ENCODE measurements at regions not wholly inside any gene's neighbourhood (a gene's known extent, or its start where the extent isn't known, plus 50 kb on each side); places are given as distances from the start of the nearest gene placed in this dataset.
"Not testable (repeated sequence)": the region's sequence is repeated elsewhere in the genome, so short reads cannot be mapped to it uniquely, and the experiment has no call there.

DNA sequence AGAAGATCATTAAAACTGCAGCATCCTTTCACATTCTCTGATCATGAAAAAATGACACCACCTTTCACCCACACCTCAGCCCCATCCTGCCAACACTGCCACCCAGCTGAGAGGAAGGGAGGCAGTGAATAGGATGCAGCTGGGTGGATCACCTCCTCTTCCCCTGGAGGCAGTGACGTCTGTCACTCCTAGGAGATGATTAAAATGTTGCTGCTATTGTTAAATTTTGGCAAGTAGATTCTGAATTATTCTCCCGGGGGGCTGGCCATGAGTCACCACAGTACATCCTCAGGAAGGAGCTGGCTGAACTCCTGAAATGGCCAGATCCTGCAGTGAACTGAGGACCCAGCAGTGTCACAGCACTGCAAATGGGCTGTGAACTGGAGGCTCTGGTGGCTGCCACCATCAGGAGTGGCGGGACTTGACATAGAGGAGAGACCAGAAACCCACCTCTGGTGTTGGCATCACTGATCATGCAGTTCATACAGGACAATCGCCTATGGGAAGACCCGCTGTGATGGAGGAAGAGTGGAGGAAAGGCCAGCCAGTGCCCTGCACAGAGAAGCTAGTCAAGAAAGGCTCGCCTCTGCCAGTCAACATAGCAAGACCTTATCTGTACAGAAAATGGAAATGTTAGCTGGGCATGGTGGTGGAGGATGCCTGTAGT is 199.1 kb downstream of the FAM43A start:
- ATAC-seq: no peak

DNA sequence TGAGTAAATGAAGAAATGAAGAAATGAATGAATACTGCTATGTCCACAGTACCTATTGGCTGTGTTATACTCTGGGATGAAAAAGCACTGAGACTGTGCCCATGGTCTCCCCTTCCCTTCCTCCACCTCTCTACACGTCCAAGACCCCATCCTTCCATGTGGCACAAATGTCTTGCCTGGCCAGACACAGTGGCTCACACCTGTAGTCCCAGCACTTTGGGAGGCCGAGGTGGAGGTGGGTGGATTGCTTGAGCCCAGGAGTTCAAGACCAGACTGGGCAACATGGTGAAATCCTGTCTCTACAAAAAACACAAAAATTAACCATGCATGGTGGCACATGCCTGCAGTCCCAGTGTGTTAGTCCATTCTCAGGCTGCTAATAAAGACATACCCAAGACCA is 200.1 kb downstream of the FAM43A start:
- ATAC-seq: no peak

DNA sequence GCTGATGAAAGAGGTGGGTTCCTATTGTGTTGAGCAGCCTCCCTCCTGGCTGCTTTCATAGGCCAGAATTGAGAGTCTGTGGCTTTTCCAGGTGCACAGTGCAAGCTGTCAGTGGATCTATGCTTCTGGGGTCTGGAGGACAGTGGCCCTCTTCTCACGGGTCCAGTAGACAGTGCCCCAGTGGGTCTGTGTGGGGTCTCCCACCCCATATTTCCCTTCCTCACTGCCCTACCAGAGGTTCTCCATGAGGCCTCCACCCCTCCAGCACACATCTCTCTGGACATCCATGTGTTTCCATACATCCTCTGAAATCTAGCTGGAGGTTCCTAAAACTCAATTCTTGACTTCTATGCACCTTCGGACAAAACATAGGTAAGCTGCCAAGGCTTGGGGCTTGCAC is 201.2 kb downstream of the FAM43A start:
- no peak for ATAC-seq

DNA sequence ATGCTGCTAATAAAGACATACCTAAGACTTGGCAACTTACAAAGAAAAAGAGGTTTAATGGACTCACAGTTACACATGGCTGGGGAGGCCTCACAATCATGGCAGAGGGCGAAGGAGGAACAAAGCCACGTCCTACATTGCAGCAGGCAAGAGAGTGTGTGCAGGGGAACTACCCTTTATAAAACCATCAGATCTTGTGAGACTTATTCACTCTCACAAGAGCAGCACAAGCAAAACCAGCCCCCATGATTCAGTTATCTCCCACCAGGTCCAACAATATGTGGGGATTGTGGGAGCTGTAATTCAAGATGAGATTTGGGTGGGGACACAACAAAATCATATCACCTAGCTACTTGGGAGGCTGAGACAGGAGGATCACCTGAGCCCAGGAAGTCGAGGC is 202.4 kb downstream of the FAM43A start:
- not testable (repeated sequence) for ATAC-seq

DNA sequence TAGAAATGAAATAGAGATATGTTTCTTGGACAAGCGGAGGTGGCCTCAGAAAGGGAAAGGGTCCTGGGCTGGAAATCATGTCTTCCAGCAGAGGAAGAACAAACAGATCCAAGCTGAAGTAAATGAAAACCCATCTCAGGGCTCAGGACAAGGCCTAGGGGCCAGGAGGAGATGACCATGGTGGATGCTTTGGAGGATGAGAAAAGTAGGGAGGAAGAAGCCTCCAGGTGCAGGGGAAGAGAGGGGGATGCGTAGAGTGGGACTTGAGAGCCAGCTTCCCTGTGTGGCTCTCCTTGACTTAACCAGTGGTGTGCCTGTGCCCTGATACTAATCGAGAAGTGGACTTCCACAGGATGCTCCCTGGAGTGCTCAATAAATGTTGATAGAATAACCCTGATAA is 203.2 kb downstream of the FAM43A start:
- no peak for ATAC-seq

DNA sequence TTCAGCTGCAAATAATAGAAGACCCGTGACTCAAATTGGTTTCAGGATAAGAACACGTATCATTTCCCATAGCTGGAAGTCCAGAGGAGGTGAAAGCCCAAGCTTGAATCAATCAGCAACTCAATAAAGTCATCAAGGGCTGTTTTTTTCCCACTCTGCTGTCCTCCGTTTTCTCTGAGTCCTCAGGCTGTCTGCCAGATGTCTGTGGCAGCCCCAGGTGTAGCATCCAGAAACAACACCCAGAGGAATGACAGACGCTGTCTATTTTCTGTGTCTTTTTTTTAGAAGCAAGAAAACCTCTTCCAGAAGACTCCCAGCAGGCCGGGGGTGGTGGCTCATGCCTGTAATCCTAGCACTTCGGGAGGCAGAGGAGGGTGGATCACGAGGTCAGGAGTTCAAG is 204.4 kb downstream of the FAM43A start:
- ATAC-seq: no peak

DNA sequence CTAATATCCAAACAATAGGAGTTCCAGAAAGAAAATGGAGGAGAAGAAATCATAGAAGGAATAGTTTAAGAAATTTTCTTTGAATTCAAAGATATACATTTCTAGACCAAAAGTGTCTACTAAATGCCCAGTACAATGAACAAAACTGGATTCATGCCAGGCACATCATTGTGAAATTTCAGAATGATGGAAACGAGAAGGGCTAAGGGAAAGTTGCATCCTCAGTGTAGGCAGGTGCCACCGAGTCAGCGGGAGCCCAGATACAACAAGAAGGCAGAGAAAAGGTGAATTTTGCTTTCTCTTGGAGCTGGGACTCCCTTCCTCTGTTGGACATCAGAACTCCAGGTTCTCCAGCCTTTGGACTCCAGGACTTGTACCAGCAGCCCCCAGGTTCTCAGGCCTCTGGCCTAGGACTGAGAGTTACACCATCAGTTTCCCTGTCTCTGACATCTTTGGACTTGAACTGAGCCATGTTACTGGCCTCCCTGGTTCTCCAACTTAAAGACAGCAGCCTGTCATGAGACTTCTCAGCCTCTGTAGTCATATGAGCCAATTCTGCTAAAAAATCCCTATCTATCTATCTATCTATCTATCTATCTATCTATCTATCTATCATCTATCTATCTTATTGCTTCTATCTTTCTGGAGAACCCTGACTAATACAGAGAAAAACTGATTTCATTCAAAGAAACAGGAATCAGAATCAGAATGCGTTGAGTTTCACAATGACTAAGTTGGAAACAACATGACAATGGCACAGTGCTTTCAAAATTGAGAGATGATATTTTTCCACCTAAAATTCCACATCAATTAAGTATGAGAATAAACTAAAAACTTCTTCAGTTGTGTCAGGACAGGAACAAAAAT is 207.7 kb downstream of the FAM43A start:
- peak in 1 of 2 donors; percentile 36 for ATAC-seq

DNA sequence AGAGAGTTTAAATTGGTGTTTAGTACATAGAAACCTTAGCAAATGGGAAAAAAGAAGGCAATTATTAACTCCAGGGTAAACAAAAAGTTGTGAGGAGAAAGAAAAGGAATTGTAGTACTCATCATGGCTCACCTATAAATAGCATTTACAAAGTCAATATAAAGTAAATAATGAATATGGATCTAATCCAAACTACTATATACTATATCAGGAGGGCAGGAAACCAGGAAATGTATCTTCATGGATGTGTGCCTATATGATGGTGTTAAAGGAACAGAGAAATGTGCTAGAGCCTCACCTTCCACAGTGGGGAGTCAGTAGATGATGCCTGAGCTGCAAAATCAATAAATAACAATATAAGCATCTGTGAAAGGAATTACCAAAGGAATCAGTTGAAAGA is 208.9 kb downstream of the FAM43A start:
- ATAC-seq: no peak

DNA sequence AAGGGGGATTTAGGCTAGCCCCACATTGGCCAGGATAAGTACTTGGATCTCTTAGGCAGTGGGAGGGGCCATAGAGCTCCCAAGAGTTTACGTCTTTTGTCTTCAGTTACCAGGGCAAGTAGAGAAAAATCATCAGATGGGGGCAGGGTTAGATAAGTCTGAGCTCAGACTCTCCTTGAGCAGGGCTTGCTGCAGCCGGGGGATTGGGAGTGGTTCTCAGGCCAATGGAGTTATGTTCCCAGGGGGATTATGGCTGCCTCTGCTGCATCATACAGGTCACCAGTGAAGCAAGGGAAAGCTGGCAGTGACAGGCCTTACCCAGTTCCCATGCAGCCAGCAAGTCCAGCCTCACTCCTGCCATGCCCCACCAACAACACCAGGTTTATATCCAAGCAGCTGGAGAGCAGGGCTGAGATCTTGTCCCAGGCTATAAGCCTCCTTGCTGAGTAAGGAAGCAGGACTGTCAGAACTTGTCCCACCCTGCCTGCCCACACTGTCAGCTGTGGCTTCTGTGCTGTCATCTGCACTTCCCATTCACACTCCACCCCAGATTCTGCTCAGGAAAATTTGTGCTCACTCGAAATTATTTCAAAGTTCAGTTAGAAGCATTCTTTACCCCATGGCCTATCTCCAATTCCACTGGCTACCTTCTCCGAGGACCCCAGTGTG is 215.3 kb downstream of the FAM43A start:
- no peak for ATAC-seq

DNA sequence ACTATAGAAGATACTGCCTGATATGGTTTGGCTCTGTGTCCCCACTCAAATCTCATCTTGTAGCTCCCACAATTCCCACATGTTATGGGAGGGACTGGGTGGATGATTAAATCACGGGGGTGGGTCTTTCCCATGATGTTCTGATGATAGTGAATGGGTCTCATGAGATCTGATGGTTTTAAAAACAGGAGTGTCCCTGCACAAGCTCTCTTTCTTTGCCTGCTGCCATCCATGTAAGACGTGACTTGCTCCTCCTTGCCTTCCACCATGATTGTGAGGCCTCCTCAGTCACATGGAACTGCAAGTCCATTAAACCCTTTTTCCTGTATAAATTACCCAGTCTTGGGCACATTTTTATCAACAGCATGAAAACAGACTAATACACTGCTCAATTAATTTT is 217.8 kb downstream of the FAM43A start:
- ATAC-seq: not testable (repeated sequence)

DNA sequence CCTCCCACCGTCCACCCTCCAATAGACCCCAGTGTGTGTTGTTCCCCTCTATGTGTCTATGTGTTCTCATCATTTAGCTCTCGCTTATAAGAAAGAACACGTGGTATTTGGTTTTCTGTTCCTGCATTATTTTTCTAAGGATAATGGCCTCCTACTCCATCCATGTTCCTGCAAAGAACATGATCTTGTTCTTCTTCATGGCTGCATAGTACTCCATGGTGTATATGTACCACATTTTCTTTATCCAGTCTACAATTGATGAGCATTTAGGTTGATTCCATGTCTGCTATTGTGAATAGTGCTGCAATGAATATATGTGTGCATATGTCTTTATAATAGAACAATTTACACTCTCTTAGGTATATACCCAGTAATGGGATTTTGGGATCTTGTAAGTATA is 219.3 kb downstream of the FAM43A start:
- ATAC-seq: not testable (repeated sequence)

DNA sequence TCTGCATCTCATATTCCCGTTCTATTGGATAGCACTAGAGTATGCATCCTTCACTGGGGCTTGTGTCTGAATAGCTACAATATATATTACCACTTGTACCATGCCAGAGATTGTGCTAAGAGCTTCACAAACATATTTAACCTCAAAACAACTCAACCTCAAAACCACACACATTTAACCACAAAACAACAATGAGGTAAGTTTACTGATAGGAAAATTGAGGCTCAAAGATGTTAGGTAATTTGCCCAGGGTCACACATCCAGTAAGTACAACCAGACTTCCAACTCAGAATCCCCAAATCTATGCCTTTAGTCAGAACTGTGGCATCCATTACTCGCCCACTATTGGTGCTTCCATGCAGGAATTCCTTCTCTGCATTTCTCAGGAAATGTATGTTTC is 220.0 kb downstream of the FAM43A start:
- ATAC-seq: no peak

DNA sequence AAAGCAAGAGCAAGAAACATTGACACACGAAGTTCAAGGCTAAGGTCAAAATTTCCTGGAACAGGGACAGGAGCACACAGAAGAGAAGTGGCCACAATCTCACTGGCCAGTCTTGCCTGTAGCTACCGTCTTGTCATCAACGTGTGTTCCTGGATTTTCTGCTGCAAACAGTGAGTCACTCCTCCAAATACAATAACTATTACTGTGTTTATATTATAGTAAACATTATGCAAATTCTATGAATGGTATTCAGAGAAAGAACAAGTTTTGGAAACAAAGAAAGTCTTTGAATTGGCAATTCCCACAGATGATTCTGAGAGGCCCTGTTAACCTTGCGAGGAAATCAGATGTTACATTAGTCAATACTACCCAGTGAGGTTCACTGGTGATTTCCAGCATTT is 220.5 kb downstream of the FAM43A start:
- no peak for ATAC-seq

DNA sequence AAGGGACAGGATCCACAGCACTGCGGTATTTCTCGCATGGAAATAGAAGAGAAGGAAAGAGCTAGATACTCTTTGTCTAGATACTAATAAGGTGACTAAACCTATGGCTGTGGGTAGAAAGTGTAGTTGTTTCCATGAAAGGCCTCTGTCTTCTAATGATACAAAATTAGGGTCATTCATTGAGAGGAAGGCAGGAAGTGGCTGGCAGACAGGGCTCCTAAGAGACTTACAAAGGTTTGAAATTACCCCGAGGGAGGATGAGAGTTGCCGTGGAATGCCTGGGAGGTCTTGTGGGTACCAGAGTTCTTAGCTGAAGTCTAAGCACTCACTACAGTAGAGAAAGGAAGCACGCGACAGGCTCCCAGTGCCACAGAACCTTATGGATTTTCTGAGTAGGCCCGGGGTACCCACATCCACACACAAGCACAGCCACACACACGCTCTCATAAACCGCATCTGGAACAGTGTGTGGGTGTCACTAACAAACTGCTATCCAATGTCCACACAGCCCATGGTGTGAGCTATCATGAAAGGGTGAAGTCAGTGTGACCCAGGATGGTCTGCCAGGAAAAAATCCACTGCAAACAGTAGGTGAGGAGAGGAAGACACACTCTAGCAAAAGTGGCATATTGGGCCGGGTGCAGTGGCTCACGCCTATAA is 221.4 kb downstream of the FAM43A start:
- no peak for ATAC-seq

DNA sequence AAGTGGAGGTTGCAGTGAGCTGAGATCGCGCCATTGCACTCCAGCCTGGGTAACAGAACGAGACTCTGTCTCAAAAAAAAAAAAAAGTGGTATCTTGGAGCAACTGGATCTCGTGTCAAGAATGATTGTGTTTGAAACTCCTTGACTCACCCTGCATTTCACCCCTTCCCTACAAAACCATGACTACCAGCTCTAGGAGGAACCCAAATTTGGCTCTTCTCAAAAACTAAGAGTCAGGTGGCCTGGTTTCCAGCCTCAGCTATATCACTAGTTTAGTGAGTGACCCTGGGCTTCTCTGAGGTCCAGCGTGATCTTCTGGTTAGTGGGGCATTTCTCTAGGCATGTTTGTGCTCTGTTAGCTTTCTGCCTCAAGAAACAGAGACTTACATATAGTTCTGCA is 222.1 kb downstream of the FAM43A start:
- ATAC-seq: no peak

DNA sequence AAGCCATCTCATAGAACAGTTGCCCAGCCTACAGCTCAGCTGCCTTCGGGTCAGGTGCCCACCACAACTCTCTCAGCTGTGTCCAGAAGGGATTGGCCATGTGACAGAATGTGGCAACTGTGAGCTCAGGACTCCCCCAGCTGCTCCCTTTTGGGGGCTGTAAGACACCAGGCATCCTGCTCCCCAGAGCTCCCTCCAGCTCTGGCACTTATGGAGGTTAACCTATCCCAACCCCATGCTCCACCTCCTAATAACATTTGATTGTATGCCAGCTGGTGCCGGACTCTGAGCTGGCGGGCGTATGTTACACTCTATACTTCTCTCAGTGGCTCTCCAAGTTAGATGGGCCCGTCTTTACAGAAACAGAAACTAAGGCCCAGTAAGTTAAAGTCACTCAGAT is 222.8 kb downstream of the FAM43A start:
- no peak for ATAC-seq

DNA sequence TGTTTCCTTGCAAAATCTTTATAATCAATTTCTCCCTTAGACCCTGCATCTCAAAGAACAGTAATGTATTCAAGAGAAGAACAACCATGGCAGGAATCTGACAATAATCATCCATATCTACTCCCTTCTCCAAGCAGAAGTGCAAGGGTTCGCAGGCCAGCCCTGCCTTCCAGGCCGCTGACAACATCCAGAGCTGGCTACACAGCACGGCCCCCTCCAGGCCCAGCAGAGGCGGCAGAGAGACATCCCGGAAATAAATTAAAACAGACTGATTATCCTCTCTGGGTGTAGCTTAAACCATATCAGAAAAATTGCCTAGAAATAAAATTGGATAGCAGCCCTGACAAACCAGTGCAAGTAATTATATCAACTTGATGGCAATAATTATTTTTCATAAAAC is 223.3 kb downstream of the FAM43A start:
- ATAC-seq: no peak

DNA sequence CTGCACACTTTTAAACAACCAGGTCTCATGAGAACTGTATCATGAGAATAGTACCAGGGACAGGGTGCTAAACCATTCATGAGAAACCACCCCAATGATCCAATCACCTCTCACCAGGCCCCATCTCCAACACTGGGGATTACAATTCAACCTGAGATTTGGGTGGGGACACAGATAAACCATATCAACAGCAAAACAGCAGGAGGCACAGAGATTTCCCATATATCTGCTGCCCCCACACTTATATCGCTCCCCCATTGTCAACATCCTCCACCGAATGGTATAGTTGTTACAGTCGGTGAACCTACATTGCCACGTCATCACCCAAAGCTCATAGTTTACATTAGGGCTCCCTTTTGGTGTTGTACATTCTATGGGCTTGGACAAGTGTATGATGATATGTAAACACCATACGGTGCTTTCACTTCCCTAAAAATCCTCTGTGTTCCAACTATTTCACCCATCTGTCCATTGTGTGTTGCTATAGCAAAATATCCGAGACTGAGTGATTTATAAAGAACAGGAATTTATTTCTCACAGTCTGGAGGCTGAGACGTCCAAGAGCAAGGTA is 224.8 kb downstream of the FAM43A start:
- ATAC-seq: no peak

DNA sequence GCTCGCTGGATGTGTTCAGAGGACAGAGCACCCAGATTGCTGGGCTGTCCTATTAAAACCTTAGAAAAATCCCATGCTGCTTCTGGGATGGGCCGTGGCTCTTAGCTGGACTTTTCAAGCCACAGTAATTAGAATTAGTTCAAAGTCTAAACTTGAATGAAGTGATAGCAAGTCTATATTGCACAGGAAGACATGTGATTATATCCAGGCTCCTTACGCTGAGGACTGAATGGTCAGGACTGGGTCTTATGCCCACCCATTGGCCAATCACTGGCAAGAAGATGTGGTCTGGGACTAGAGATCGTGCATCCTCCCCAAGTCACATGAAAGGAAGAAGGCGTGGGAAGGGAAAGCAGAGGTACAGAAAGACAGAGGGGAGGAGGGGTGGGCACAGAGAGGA is 227.6 kb downstream of the FAM43A start:
- no peak for ATAC-seq

DNA sequence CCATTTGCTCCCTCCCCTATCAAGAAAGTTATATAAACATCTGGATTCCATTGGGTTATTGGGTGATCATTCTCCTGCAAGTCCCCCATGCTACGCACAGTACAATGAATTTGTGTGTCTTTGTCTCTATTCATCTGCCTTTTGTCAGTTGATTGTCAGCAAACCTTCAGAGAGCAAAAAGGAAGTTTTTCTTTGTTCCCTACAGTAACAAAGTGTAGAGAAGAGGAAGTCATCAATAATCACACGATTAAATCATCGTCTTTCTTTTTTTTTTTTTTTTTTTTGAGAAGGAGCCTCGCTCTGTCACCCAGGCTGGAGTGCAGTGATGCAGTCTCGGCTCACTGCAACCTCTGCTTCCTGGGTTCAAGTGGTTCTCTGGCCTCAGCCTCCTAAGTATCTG is 239.2 kb downstream of the FAM43A start:
- not testable (repeated sequence) for ATAC-seq

DNA sequence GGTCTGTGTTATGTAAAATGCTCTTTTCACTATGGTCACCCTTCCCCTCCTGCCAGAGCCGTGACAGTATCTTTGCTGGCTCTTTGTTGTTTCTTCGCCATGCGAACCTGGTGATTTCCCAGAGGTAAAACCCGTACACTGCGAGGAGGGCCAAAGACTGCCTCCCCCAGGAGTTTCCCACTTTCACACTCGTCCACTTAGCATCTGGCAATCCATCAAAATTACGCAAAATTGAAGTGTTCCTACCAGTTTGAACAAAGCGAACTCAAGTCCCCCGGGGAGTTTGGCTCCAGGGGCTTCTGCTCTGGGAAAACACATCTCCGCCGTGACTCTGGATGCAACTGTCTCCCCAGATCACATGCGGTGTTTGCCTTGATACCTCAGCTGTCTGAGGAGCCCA is 239.9 kb downstream of the FAM43A start:
- no peak for ATAC-seq

DNA sequence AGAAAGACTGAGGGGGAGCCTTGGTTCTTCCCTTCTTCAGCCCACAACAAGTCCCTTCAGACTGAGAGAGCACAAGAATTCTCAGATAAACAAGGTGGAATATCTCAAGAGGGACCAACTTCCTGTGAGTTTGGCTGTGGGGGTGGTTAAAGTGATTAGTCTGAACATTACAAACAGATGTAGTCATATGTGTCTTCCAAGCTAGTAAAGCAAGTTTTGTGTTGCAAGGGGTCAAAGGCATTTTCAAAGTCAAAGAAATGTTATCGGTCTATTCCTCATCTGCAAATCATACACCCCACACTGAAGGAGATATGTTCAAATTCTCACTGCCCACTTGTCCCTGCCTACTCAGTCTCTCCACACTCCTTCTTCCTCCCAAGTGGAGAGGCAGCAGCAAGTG is 242.5 kb downstream of the FAM43A start:
- no peak for ATAC-seq

All from activated CD4-positive, CD25-positive, alpha-beta regulatory T cell treated with anti-CD3 and anti-CD28 coated beads, Interleukin-2, amount 50 U/mL, for 24 hours (primary cell).